NCI-H345 treated with DMSO at 0.1 percent for 48 hours (cell line): ENCODE measurements at regions not wholly inside any gene's neighbourhood (a gene's known extent, or its start where the extent isn't known, plus 50 kb on each side); places are given as distances from the start of the nearest gene placed in this dataset.

Source experiments
- DNase-seq: peaks from one replicate; lab custom pipeline; 2025; ENCODE audit not compliant: unreplicated experiment; lab: John Stamatoyannopoulos, UW

- DNase-seq, result no peak
These were observed 91.3 kb upstream of the FAM171A1 start for GRCh38 chr10:15462253-15462897.

GRCh38 chr10:15461353-15462108 lies 90.4 kb upstream of the FAM171A1 start:
- no peak for DNase-seq

GRCh38 chr10:15460661-15461060 lies 89.6 kb upstream of the FAM171A1 start:
- no peak for DNase-seq

GRCh38 chr10:15459218-15459617 lies 88.1 kb upstream of the FAM171A1 start:
- no peak for DNase-seq

GRCh38 chr10:15457382-15457781 lies 86.3 kb upstream of the FAM171A1 start:
- no peak for DNase-seq

GRCh38 chr10:15455456-15455855 lies 84.4 kb upstream of the FAM171A1 start:
- DNase-seq, result no peak

GRCh38 chr10:15453926-15454325 lies 82.8 kb upstream of the FAM171A1 start:
- no peak for DNase-seq

GRCh38 chr10:15453457-15453856 lies 82.4 kb upstream of the FAM171A1 start:
- DNase-seq, result no peak

GRCh38 chr10:15452545-15452944 lies 81.5 kb upstream of the FAM171A1 start:
- DNase-seq, result no peak

- DNase-seq, result no peak
These were observed 80.3 kb upstream of the FAM171A1 start for GRCh38 chr10:15451137-15452094.

GRCh38 chr10:15448598-15448997 lies 77.5 kb upstream of the FAM171A1 start:
- no peak for DNase-seq

- no peak for DNase-seq
These were observed 73.9 kb upstream of the FAM171A1 start for GRCh38 chr10:15445006-15445390.

- no peak for DNase-seq
These were observed 73.3 kb upstream of the FAM171A1 start for GRCh38 chr10:15444105-15445005.

GRCh38 chr10:15442056-15442455 lies 71.0 kb upstream of the FAM171A1 start:
- DNase-seq, result no peak

- DNase-seq, result no peak
These were observed 69.2 kb upstream of the FAM171A1 start for GRCh38 chr10:15440204-15440711.

GRCh38 chr10:15439341-15439842 lies 68.3 kb upstream of the FAM171A1 start:
- no peak for DNase-seq

GRCh38 chr10:15436696-15437095 lies 65.6 kb upstream of the FAM171A1 start:
- DNase-seq, result no peak

GRCh38 chr10:15433850-15434537 lies 62.9 kb upstream of the FAM171A1 start:
- DNase-seq, result peak; percentile 45

- DNase-seq, result no peak
These were observed 61.2 kb upstream of the FAM171A1 start for GRCh38 chr10:15432266-15432665.
